ENCODE measurements at regions not wholly inside any gene's neighbourhood (a gene's known extent, or its start where the extent isn't known, plus 50 kb on each side); places are given as distances from the start of the nearest gene placed in this dataset.

- DNase-seq (ENCODE audit: low spot score): no peak
- TF ChIP-seq POLR2AphosphoS5 (IDR thresholded peaks at IDR 0.05) (peak; percentile 52), CTCF (IDR thresholded peaks at IDR 0.05) (no peak)
- Histone ChIP-seq H3K4me1 (replicated peaks) (no peaks in the 10 kb centered on the region), H3K27ac (peak overlapping the region; percentile 6 to 28), H3K36me3 (no peaks in the 10 kb centered on the region), H3K9me3 (no peaks in the 10 kb centered on the region), H3K27me3 (replicated peaks; ENCODE audit: insufficient read depth) (no peaks in the 10 kb centered on the region), H3K4me3 (no peak overlapping the region)
- 30% methylated on average over 5 of the region's 5 CpGs for WGBS
- intact Hi-C loops (cut with DNase I): loop anchor here (10.0 kb wide), 2 partner anchors 105 to 1025 kb away; no protein-coding TSS in a partner anchor
Measured at GRCh38 chr2:150619607-150620330, 132.3 kb upstream of the RND3 start.

DNA sequence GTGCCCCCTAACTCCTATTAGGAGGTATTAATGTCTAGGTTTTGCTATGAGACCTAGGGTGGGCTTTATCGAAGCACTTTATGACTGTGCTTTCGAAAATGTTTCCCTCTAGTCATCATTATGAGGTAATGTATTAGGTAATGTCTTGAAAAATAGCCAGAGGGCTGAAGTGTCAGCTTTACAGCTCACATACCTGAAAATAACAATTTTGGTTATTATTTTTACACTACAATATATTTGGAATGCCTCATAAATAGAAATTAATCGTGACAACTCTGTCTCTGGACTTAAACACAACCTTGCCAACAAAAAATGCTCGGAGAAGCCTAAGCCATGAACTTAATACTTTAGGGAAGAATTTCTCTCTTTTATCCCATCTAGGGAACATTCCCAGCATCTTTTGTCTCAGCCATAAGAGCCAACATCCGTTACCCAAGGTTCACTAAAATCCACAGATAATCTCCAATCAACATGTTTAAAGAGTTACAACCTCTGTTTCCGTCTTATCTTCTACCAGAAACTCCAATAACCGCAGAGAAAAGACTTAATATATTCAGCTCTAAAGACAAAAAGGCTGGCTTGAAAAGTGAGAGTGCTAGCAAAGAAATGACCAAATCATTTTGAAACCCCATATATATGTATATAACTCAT lies 130.9 kb upstream of the RND3 start:
- Histone ChIP-seq H3K9me3 (no peaks in the 10 kb centered on the region), H3K4me1 (replicated peaks) (no peaks in the 10 kb centered on the region), H3K4me3 (no peak overlapping the region), H3K27me3 (replicated peaks; ENCODE audit: insufficient read depth) (no peaks in the 10 kb centered on the region), H3K27ac (no peak overlapping the region), H3K36me3 (no peaks in the 10 kb centered on the region)
- WGBS: 68% methylated on average over 7 of the region's 7 CpGs
- TF ChIP-seq POLR2A (IDR thresholded peaks at IDR 0.05): no peak
- no peak for TF ChIP-seq POLR2AphosphoS5 (IDR thresholded peaks at IDR 0.05)
- TF ChIP-seq CTCF (IDR thresholded peaks at IDR 0.05): no peak
- no peak for DNase-seq (ENCODE audit: low spot score)
- intact Hi-C loops (cut with DNase I): loop anchor here (10.0 kb wide), 2 partner anchors 104 to 1024 kb away; no protein-coding TSS in a partner anchor

DNA sequence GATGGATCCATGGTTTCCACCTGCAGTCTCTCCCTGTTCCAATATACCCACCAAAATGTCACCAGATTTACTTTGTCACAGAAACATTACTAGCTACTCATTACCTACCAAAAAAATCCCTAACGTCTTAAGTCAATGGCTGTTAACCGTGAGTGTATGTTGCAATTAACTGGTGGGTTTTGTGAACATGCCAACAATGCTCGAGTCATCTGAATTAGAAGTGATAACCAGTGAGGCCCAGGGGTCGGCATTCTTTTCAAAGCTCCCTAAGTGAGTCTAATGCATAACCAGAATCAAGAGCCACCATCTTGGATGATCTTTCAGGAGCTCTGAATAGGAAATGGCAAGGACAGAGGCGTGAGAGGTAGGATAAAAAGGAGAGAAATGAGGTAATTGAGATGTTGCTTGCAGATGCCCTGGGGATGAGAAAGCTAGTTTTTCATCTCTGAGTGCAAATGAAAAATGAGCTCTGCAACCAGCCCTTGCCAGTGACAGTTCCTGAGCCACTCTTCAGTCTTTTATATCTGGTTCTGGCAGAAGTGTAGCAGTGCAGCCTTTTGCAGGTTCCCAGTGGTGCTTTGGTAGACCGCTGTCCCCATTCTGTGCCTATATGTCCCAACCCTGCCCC lies 130.0 kb upstream of the RND3 start:
- intact Hi-C loops (cut with DNase I): loop anchor here (10.0 kb wide), 2 partner anchors 103 to 1023 kb away; no protein-coding TSS in a partner anchor
- 93% methylated on average over 6 of the region's 6 CpGs for WGBS
- H3K27ac ChIP-seq: no peak overlapping the region
- H3K4me1 ChIP-seq (replicated peaks): no peaks in the 10 kb centered on the region
- no peaks in the 10 kb centered on the region for H3K36me3 ChIP-seq
- H3K27me3 ChIP-seq (replicated peaks; ENCODE audit: insufficient read depth): no peaks in the 10 kb centered on the region
- H3K9me3 ChIP-seq: no peaks in the 10 kb centered on the region
- H3K4me3 ChIP-seq: no peak overlapping the region
- DNase-seq (ENCODE audit: low spot score): no peak
- TF ChIP-seq CTCF (IDR thresholded peaks at IDR 0.05): no peak
- no peak for TF ChIP-seq POLR2A (IDR thresholded peaks at IDR 0.05)
- no peak for TF ChIP-seq POLR2AphosphoS5 (IDR thresholded peaks at IDR 0.05)

DNA sequence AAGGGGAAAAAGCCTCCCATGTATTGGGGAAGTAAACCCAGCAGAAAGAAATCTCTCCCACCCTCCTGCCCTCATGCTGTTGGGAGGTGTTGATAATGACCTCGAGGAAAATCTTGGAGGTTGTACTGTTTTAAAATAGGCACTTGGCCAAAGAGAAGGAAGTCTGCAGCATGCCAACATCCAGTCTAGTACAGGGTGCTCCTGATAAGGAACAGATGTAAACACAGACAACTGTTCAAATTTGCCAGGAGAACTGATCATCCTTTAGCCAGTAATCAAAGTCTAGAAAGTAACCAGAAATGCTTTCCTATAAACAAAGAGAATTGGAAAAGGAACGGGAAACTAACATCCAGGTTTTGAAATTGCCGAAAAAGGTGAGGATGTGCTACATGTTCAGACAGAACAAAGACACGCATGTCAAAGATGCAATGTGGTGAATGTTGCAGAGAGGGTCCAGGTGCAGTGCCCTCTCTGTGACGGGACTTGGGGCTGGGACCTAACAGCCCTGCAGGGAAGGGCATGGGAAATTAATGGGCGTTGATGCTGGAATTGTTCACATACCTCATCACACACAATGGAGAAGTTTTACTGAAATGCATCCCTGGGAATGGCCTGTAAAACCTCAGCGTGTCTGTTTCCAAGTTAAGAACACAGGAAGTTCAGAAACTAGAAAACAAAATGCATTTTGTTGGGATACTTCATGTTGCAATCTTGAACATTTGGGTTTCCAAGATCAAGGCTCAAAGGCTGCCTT lies 125.7 kb upstream of the RND3 start:
- peak; percentile 22 for DNase-seq (ENCODE audit: low spot score)
- Histone ChIP-seq H3K9me3 (no peaks in the 10 kb centered on the region), H3K27ac (no peak overlapping the region), H3K4me3 (no peak overlapping the region), H3K4me1 (replicated peaks) (no peaks in the 10 kb centered on the region), H3K27me3 (replicated peaks; ENCODE audit: insufficient read depth) (no peaks in the 10 kb centered on the region), H3K36me3 (no peaks in the 10 kb centered on the region)
- intact Hi-C loops (cut with DNase I): loop anchor here (5.0 to 10.0 kb wide), 3 partner anchors 98 to 1018 kb away; partner anchors contain the start of gene RND3
- WGBS: 17% methylated on average over 7 of the region's 7 CpGs
- no peak for TF ChIP-seq POLR2A (IDR thresholded peaks at IDR 0.05)
- peak; percentile 63 for TF ChIP-seq POLR2AphosphoS5 (IDR thresholded peaks at IDR 0.05)

Measured in prostate gland (tissue), 2 donors.